ENCODE measurements at regions not wholly inside any gene's neighbourhood (a gene's known extent, or its start where the extent isn't known, plus 50 kb on each side); places are given as distances from the start of the nearest gene placed in this dataset.
"Not testable (repeated sequence)": the region's sequence is repeated elsewhere in the genome, so short reads cannot be mapped to it uniquely, and the experiment has no call there.

DNA sequence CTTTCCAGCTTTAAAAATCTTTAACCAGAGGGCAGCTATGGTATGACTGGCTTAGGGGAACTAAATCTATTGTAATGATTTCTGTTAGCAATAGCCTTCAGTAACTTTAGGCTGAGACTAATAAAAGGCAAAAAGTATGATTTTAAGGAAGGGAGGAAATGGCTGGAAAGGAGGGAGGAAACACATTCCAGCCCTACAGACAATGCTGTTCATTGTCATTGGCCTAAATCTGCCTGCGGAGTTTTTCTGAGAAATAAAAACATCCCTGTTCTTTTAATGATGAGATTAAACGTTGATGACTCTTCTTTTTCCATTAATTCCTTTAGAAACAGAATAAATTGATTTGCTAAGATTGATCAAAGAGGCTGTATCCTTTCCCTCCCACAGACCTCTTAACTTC is 99.6 kb upstream of the GRAMD1B start:
- intact Hi-C loops (cut with micrococcal nuclease), result no loop called here
- Mint-ChIP-seq H3K9me3 (no peaks in the 10 kb centered on the region), H3K4me1 (ENCODE audit: low read depth) (no peaks in the 10 kb centered on the region), H3K27me3 (no peaks in the 10 kb centered on the region), H3K27ac (no peak overlapping the region), H3K4me3 (no peak overlapping the region), H3K36me3 (ENCODE audit: low read depth) (no peaks in the 10 kb centered on the region)

DNA sequence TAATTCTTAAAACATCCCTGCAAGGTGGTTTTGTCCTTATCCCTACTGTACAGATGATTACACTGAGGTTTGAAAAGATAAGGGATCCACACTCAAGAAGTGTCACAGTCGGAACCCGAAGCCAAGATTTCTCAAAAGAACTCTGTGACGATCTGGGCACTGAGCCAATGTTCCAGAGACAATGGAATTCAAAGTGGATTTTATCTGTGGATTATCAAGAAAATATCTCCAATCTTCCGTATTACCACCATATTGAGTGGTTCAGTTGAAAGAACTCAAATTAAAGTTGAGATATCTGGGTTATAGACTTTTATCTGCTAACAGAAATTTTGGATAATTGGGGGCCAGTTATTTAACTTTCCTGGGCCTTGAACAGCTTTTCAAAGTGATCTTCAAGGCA is 100.0 kb upstream of the GRAMD1B start:
- H3K4me3 Mint-ChIP-seq, result no peak overlapping the region
- no peaks in the 10 kb centered on the region for H3K27me3 Mint-ChIP-seq
- no peaks in the 10 kb centered on the region for H3K36me3 Mint-ChIP-seq (ENCODE audit: low read depth)
- no peaks in the 10 kb centered on the region for H3K9me3 Mint-ChIP-seq
- H3K4me1 Mint-ChIP-seq (ENCODE audit: low read depth), result no peaks in the 10 kb centered on the region
- H3K27ac Mint-ChIP-seq, result no peak overlapping the region
- intact Hi-C loops (cut with micrococcal nuclease), result no loop called here

DNA sequence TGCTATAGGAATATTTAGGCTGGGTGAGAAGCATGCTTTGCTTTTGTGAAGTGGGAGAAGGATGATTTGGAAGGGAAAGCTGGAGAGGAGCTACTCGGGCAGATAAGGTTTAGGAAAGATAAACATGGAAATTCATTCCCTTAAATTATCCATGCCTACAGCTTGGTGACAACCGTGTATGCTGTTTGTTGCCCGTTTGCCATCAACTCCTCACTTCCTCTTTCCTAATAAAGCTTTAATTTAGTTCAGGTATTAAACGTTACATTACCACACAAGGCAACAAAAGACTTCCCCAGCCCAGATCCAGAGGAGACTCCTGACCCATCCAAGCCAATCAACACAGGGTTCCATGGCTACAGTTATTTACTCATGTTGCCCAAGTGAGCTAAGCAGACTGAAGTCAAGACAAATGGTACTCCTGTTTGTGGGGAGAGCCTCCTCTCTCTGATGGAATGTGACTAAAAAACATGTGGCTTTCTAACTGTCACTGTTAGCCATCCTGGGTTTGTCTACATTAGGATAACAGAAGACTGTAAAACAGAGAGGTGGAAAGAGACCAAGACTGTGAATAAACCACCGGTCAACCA is 101.7 kb upstream of the GRAMD1B start:
- no peaks in the 10 kb centered on the region for H3K36me3 Mint-ChIP-seq (ENCODE audit: low read depth)
- no peaks in the 10 kb centered on the region for H3K4me1 Mint-ChIP-seq (ENCODE audit: low read depth)
- H3K27me3 Mint-ChIP-seq, result no peaks in the 10 kb centered on the region
- H3K9me3 Mint-ChIP-seq, result no peaks in the 10 kb centered on the region
- intact Hi-C loops (cut with micrococcal nuclease), result no loop called here
- no peak overlapping the region for H3K4me3 Mint-ChIP-seq
- no peak overlapping the region for H3K27ac Mint-ChIP-seq

DNA sequence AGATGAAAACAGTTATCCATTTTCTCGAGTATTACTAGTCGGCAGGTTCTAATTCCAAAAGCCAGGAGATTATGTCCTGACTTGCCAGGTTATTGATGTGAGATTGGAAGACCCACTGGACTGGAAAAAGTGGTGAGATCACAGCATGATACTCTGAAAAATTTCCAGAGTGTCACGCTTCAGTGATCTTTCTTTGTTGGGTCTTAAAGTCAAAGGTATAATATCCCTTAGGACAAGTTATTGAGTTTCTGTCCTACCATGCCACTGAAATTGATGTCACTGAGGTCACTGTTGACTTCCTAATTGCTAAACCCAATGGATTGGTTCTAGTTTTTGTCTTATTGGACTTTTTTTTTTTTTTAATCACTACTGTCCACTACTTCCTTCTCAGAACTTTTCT is 104.5 kb upstream of the GRAMD1B start:
- intact Hi-C loops (cut with micrococcal nuclease), result no loop called here
- H3K4me3 Mint-ChIP-seq, result no peak overlapping the region
- H3K4me1 Mint-ChIP-seq (ENCODE audit: low read depth), result no peaks in the 10 kb centered on the region
- H3K27ac Mint-ChIP-seq, result no peak overlapping the region
- peaks cover 7% of the 10 kb centered on the region for H3K27me3 Mint-ChIP-seq
- H3K36me3 Mint-ChIP-seq (ENCODE audit: low read depth), result no peaks in the 10 kb centered on the region
- H3K9me3 Mint-ChIP-seq, result no peaks in the 10 kb centered on the region

DNA sequence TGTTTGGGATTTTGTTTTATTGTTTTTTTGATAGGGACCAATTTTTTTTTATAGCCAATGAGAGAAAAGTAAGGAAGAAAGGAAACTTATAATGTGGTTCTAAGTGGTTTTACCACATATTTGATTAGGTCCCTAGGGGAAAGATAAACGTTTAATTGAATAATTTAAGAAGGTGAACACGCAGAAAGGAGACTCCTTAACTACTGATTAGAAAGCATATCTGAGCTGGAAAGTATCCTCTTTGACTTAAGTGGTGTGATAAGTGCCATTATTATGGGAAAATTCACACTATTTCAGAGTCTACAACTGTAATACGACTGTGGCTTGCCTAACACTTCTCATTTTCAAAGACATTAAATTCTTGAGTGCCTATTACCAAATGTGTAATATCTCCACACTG is 106.5 kb upstream of the GRAMD1B start:
- H3K4me1 Mint-ChIP-seq (ENCODE audit: low read depth), result no peaks in the 10 kb centered on the region
- no peaks in the 10 kb centered on the region for H3K36me3 Mint-ChIP-seq (ENCODE audit: low read depth)
- peaks cover 10% of the 10 kb centered on the region for H3K27me3 Mint-ChIP-seq
- no peaks in the 10 kb centered on the region for H3K9me3 Mint-ChIP-seq
- H3K4me3 Mint-ChIP-seq, result no peak overlapping the region
- H3K27ac Mint-ChIP-seq, result no peak overlapping the region
- intact Hi-C loops (cut with micrococcal nuclease), result no loop called here

DNA sequence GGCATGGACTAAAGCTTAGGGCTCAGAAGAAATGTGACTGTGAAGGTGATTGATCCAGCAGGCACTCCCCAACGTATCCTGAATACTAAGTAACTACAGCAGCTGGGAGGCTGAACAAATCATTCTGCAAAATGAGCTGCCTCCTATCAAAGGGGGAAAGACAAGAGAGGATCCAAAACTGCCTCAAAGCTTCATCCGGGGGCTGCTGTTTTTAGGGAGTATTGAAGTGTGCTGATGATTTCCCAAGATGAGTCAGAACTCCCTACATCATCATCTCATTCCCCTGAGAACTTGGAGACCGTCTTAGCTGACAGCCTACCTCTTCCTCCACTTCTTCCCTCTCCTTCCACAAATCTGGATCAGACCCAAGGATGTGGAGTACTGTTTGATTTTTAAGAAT is 108.4 kb upstream of the GRAMD1B start:
- intact Hi-C loops (cut with micrococcal nuclease), result no loop called here
- H3K36me3 Mint-ChIP-seq (ENCODE audit: low read depth), result no peaks in the 10 kb centered on the region
- H3K27me3 Mint-ChIP-seq, result peaks cover 10% of the 10 kb centered on the region
- no peak overlapping the region for H3K27ac Mint-ChIP-seq
- H3K9me3 Mint-ChIP-seq, result peaks cover 9% of the 10 kb centered on the region
- peaks cover 12% of the 10 kb centered on the region for H3K4me1 Mint-ChIP-seq (ENCODE audit: low read depth)
- no peak overlapping the region for H3K4me3 Mint-ChIP-seq

DNA sequence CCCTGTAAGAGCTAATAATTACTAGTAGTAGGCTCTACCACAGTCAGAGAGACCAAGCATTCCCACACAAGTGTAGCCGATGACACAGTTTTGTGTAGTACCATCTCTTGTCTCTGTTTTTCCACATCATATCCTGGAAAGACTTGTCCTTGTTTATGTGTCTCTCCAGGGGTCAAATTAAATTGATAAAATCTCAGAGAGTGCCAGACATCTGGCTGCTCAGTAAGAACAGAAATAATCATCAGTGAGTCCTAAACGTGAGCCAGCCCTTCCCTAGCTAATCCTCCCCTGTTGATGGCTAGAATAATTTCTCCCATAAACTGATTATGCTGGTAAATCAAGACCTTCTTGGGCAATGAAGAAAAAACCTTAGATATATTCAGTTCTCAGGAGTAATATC is 111.4 kb upstream of the GRAMD1B start:
- H3K36me3 Mint-ChIP-seq (ENCODE audit: low read depth), result no peaks in the 10 kb centered on the region

DNA sequence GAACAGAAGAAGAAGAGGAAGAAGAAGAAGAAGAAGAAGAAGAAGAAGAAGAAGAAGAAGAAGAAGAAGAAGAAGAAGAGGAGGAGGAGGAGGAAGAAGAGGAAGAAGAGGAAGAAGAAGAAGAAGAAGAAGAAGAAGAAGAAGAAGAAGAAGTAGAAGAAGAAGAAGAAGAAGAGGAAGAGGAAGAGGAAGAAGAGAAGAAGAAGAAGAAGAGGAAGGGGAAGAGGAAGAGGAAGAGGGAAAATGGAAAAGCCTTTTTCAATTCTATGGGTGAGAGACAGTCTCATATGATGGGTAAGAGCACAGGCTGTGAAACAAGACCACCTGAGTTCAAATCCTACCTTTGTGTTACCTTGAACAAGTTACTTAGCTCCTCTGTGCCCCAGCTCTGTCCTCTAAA is 111.9 kb upstream of the GRAMD1B start:
- H3K27me3 Mint-ChIP-seq; H3K4me3 Mint-ChIP-seq; intact Hi-C loops (cut with micrococcal nuclease); H3K36me3 Mint-ChIP-seq (ENCODE audit: low read depth); H3K27ac Mint-ChIP-seq; H3K9me3 Mint-ChIP-seq: not testable (repeated sequence)
- peaks cover 17% of the 10 kb centered on the region for H3K4me1 Mint-ChIP-seq (ENCODE audit: low read depth)

More for the DNA sequence above, 111.4 kb upstream of the GRAMD1B start:
- Mint-ChIP-seq H3K4me3 (no peak overlapping the region), H3K9me3 (peaks cover 9% of the 10 kb centered on the region), H3K4me1 (ENCODE audit: low read depth) (peaks cover 17% of the 10 kb centered on the region), H3K27ac (no peak overlapping the region), H3K27me3 (peaks cover 10% of the 10 kb centered on the region)
- intact Hi-C loops (cut with micrococcal nuclease), result no loop called here

DNA sequence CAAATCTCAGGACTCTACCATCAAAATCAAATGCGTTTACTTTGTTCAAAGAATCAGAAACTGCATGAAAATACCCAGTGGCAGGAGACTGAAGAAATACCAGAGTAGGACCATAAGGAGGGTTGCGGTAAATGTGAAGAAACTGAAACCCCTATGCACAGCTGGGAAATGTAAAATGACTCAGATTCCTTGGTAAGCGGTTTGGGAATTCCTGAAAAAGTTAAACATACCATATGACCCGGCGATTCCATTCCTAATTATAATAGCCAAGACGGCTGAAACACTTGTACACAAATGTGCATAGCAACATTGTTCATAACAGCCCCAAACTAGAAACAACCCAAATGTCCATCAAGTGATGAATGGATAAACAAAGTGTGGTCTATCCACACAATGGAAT is 114.1 kb upstream of the GRAMD1B start:
- no peak overlapping the region for H3K27ac Mint-ChIP-seq

DNA sequence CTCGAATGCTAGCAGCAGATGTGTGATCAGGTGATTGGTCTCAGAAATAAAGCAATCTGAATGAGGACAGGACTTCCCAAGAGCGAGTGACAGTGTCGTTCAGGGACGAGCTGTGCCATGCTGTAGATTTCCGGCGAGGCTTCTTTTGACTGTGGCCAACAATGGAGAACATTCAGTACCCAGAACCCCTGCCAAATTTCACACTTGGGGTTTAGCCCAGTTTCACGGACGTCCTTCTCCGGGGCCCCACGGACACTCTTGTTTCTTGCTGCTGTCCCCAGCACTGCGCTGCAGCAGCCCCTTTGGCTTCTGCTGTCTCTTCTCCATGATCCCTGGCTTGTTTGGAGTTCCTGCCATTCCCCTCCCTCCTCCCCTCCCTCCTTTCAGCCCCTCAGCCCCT is 115.1 kb upstream of the GRAMD1B start:
- no peaks in the 10 kb centered on the region for H3K36me3 Mint-ChIP-seq (ENCODE audit: low read depth)

More for the DNA sequence above, 114.1 kb upstream of the GRAMD1B start:
- no peaks in the 10 kb centered on the region for H3K36me3 Mint-ChIP-seq (ENCODE audit: low read depth)
- peaks cover 6% of the 10 kb centered on the region for H3K27me3 Mint-ChIP-seq
- peaks cover 9% of the 10 kb centered on the region for H3K9me3 Mint-ChIP-seq
- H3K4me3 Mint-ChIP-seq, result no peak overlapping the region
- peaks cover 17% of the 10 kb centered on the region for H3K4me1 Mint-ChIP-seq (ENCODE audit: low read depth)
- intact Hi-C loops (cut with micrococcal nuclease), result no loop called here

DNA sequence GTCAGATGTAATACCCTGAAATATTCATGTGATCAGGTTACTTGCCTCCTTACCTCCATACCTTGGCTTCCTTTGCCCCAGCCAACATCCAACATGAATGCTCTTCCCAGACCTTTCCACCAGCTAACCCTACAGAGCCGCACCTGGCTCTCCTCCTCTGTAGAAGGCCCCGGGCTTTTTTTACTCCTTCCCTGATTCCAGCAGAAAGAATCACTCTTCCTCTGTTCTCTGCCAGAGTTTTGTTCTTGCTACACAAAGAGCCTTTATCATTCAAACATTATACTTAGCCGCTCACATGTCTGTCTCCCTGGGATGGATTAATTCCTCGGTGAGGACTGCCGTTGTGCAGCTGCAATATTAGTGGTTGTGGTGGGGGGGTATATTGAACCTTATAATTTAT is 116.8 kb upstream of the GRAMD1B start:
- Mint-ChIP-seq H3K9me3 (peaks cover 8% of the 10 kb centered on the region), H3K4me3 (no peak overlapping the region), H3K36me3 (ENCODE audit: low read depth) (no peaks in the 10 kb centered on the region), H3K27me3 (no peaks in the 10 kb centered on the region), H3K4me1 (ENCODE audit: low read depth) (peaks cover 17% of the 10 kb centered on the region), H3K27ac (no peak overlapping the region)
- intact Hi-C loops (cut with micrococcal nuclease), result no loop called here

More for the DNA sequence above, 115.1 kb upstream of the GRAMD1B start:
- Mint-ChIP-seq H3K27me3 (peaks cover under 1% of the 10 kb centered on the region), H3K27ac (no peak overlapping the region), H3K4me3 (no peak overlapping the region), H3K4me1 (ENCODE audit: low read depth) (peaks cover 17% of the 10 kb centered on the region), H3K9me3 (peaks cover 9% of the 10 kb centered on the region)
- intact Hi-C loops (cut with micrococcal nuclease), result no loop called here

DNA sequence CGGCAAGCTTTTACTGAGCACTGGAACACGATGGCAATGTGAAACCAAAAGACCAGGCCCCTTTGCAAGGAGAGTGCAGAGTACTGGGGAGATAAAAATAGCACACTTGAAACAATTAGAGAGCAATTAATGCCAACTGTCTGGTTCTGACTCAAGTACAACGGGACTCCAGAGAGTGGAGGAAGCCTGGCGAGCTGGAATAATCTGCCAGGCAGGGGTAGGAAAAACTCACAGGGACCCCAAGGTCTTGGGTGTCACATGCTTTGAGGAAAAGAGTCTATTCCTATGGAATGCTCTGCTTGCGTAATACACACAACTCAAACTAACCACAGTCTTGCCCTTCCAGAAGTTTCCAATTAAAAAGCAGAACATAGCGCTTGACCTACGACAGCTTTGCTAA is 113.0 kb upstream of the CLMP start:
- peaks cover 8% of the 10 kb centered on the region for H3K4me1 Mint-ChIP-seq (ENCODE audit: low read depth)
- intact Hi-C loops (cut with micrococcal nuclease), result loop anchor here (10.0 kb wide), 1 partner anchor 97 kb away; no protein-coding TSS in a partner anchor
- H3K27me3 Mint-ChIP-seq, result peaks cover 15% of the 10 kb centered on the region
- H3K27ac Mint-ChIP-seq, result no peak overlapping the region
- H3K9me3 Mint-ChIP-seq, result no peaks in the 10 kb centered on the region
- no peak overlapping the region for H3K4me3 Mint-ChIP-seq
- H3K36me3 Mint-ChIP-seq (ENCODE audit: low read depth), result no peaks in the 10 kb centered on the region

DNA sequence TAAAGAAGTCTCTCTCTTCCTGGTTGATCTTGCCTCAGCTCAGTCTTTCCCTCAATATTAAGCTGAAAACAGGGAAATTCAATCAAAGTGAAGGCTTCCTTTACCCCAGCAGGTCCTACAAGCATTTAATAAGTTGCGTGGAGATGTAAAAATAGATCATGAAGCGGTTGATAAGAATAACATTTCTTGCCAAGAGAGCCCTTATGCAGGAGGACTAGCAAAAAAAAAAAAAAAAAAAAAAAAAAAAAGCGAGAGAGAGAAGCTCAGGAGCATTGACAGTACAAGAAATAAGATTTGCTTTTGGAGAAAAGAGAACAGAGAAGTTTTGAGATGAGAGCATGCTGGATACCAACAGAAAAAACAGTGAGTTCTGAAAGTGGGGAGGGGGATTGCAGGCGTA is 112.2 kb upstream of the CLMP start:
- no peaks in the 10 kb centered on the region for H3K36me3 Mint-ChIP-seq (ENCODE audit: low read depth)
- intact Hi-C loops (cut with micrococcal nuclease), result loop anchor here (10.0 kb wide), 1 partner anchor 98 kb away; no protein-coding TSS in a partner anchor
- peaks cover 17% of the 10 kb centered on the region for H3K4me1 Mint-ChIP-seq (ENCODE audit: low read depth)
- no peak overlapping the region for H3K4me3 Mint-ChIP-seq
- no peaks in the 10 kb centered on the region for H3K9me3 Mint-ChIP-seq
- H3K27ac Mint-ChIP-seq, result no peak overlapping the region
- H3K27me3 Mint-ChIP-seq, result peaks cover 22% of the 10 kb centered on the region

DNA sequence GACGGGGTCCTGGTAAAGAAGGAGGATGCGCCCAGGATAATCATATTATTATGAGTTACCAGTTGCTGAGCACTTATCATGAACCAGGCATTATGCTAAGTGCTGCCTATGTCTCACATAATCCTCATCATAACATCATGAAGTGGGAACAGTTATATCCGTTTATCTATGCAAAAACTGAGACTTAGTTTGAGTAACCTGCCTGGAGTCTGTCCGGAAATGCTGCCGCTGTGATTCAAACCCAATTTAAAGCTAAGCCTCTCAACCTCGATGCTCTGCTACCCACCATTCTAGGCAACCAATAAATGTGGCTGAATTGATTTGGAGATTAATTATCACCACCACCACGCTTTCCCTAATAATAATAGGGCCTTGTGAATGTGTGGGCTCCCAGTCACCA is 111.5 kb upstream of the CLMP start:
- no peak overlapping the region for H3K4me3 Mint-ChIP-seq
- intact Hi-C loops (cut with micrococcal nuclease), result loop anchor here (10.0 kb wide), 1 partner anchor 98 kb away; no protein-coding TSS in a partner anchor
- no peak overlapping the region for H3K27ac Mint-ChIP-seq
- peaks cover 27% of the 10 kb centered on the region for H3K27me3 Mint-ChIP-seq
- H3K4me1 Mint-ChIP-seq (ENCODE audit: low read depth), result peaks cover 21% of the 10 kb centered on the region
- no peaks in the 10 kb centered on the region for H3K36me3 Mint-ChIP-seq (ENCODE audit: low read depth)
- no peaks in the 10 kb centered on the region for H3K9me3 Mint-ChIP-seq

All from dendritic cell treated with granulocyte-macrophage colony-stimulating factor and Interleukin-4, amounts not matched to agents 40 ng/mL and 50 ng/mL, for 4 days (primary cell).